ENCODE measurements at regions not wholly inside any gene's neighbourhood (a gene's known extent, or its start where the extent isn't known, plus 50 kb on each side); places are given as distances from the start of the nearest gene placed in this dataset.

DNA sequence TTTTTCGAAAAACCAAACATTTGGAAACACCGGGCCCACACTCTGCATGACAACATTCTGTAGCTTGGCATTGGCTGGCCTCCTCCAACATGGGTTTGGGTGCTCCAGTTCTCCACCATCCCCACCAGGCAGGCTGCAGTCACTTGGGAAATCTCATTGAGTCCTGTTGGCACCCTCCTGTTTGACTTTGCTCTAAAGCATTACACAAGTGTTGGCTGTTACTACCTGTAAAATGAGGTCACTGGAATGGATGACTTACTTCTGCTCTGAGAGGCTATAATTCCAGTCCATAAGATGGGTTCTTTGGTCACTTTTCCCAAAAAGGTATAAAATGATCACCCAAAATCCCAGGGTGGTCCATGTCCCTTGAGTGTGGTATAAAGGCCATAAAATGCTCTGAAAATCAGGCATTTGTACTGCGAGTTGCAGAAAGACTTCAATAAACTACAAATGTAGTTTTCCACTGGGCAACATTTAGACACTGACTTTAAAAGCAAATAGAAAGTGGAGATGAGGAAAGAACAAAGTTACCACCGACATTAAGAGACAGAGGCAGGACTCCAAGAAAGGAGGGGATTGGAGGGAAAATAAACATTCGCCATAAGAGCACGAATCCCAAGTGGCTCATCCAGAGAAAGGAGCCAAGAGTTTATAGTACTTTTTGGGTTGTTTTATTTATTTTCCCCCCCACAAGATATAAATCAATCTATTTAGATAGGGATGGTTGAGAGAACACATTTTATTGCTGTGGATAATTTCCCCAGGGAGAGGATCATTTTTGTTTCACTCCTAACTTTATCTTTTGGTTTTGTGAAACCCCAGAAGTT, 295.1 kb downstream of the TLE1 start:
- peak overlapping the region in 2 of 3 experiments; percentile 0 to 19 for H3K4me3 Mint-ChIP-seq
- peak overlapping the region; percentile 75 to 91 (median 87) for H3K27ac Mint-ChIP-seq
- no peak for TF ChIP-seq CTCF (IDR thresholded peaks at IDR 0.05; ENCODE audit: unreplicated experiment in 3 of 3)
- peaks cover 7% of the 10 kb centered on the region for H3K27me3 Mint-ChIP-seq (ENCODE audit: low read depth)
- peaks cover 60% of the 10 kb centered on the region for H3K4me1 Mint-ChIP-seq
- no peaks in the 10 kb centered on the region for H3K36me3 Mint-ChIP-seq (ENCODE audit: low read depth)
- H3K9me3 Mint-ChIP-seq = peaks cover 2% of the 10 kb centered on the region

DNA sequence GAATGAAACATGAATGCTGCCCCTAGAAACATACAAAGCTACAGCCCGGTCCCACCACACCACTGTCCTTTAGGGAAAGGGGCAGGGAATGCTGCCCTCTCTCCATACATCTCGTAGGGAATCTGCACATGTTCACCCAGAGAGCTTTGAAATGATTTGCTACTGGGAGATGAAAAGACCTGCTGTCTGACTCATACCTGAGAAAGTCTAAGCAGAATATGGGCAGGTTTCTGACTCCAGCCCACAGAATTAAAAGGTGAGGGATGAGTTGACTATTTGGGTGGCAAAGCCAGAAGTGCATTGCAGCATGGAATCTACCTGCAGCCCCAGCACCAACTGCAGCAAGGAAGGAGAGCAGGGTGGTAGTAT, 297.9 kb downstream of the TLE1 start:
- TF ChIP-seq CTCF (IDR thresholded peaks at IDR 0.05; ENCODE audit: unreplicated experiment in 3 of 3) = no peak
- Mint-ChIP-seq H3K9me3 (peaks cover 2% of the 10 kb centered on the region), H3K36me3 (ENCODE audit: low read depth) (no peaks in the 10 kb centered on the region), H3K4me3 (no peak overlapping the region), H3K27ac (no peak overlapping the region), H3K4me1 (peaks cover 47% of the 10 kb centered on the region), H3K27me3 (ENCODE audit: low read depth) (peaks cover 7% of the 10 kb centered on the region)

- H3K27me3 Mint-ChIP-seq (ENCODE audit: low read depth) = peaks cover 7% of the 10 kb centered on the region
- TF ChIP-seq CTCF (IDR thresholded peaks at IDR 0.05; ENCODE audit: unreplicated experiment in 3 of 3) = no peak
- H3K4me3 Mint-ChIP-seq = no peak overlapping the region
- peaks cover 43% of the 10 kb centered on the region for H3K4me1 Mint-ChIP-seq
- H3K27ac Mint-ChIP-seq = peak overlapping the region in 2 of 3 experiments; percentile 26 to 27
- H3K9me3 Mint-ChIP-seq = peaks cover 2% of the 10 kb centered on the region
- H3K36me3 Mint-ChIP-seq (ENCODE audit: low read depth) = no peaks in the 10 kb centered on the region
Observed at GRCh38 chr9:81390792-81391456, 298.4 kb downstream of the TLE1 start.

GRCh38 chr9:81389569-81389993, 299.8 kb downstream of the TLE1 start:
- peaks cover 2% of the 10 kb centered on the region for H3K9me3 Mint-ChIP-seq
- no peak for TF ChIP-seq CTCF (IDR thresholded peaks at IDR 0.05; ENCODE audit: unreplicated experiment in 3 of 3)
- peaks cover 7% of the 10 kb centered on the region for H3K27me3 Mint-ChIP-seq (ENCODE audit: low read depth)
- peaks cover 36% of the 10 kb centered on the region for H3K4me1 Mint-ChIP-seq
- no peak overlapping the region for H3K4me3 Mint-ChIP-seq
- no peaks in the 10 kb centered on the region for H3K36me3 Mint-ChIP-seq (ENCODE audit: low read depth)
- peak overlapping the region in 2 of 3 experiments; percentile 46 to 75 for H3K27ac Mint-ChIP-seq

GRCh38 chr9:81388831-81389230, 300.5 kb downstream of the TLE1 start:
- peaks cover 34% of the 10 kb centered on the region for H3K4me1 Mint-ChIP-seq
- no peak for TF ChIP-seq CTCF (IDR thresholded peaks at IDR 0.05; ENCODE audit: unreplicated experiment in 3 of 3)
- H3K27ac Mint-ChIP-seq = peak overlapping the region in 1 of 3 experiments; percentile 75
- H3K36me3 Mint-ChIP-seq (ENCODE audit: low read depth) = no peaks in the 10 kb centered on the region
- H3K4me3 Mint-ChIP-seq = no peak overlapping the region
- H3K27me3 Mint-ChIP-seq (ENCODE audit: low read depth) = peaks cover 7% of the 10 kb centered on the region
- H3K9me3 Mint-ChIP-seq = peaks cover 2% of the 10 kb centered on the region
